ENCODE measurements at regions not wholly inside any gene's neighbourhood (a gene's known extent, or its start where the extent isn't known, plus 50 kb on each side); places are given as distances from the start of the nearest gene placed in this dataset.

DNA sequence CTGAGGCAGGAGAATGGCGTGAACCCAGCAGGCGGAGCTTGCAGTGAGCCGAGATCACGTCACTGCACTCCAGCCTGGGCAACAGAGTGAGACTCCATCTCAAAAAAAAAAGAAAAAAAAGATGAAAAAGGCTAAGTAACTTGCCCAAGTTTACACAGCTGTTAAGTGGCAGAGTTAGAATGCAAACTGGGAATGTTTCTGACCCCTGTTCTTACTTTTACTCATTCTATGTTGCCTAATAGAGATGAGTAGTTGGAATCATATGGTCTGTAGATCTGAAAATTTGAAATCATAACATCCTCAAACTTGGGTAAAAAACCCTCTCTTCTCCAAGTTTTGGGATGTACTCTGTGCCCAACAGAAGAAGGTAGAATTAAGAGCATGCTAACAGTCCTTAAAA is 235.8 kb upstream of the RFC3 start:
- TF ChIP-seq, protein P1, sequence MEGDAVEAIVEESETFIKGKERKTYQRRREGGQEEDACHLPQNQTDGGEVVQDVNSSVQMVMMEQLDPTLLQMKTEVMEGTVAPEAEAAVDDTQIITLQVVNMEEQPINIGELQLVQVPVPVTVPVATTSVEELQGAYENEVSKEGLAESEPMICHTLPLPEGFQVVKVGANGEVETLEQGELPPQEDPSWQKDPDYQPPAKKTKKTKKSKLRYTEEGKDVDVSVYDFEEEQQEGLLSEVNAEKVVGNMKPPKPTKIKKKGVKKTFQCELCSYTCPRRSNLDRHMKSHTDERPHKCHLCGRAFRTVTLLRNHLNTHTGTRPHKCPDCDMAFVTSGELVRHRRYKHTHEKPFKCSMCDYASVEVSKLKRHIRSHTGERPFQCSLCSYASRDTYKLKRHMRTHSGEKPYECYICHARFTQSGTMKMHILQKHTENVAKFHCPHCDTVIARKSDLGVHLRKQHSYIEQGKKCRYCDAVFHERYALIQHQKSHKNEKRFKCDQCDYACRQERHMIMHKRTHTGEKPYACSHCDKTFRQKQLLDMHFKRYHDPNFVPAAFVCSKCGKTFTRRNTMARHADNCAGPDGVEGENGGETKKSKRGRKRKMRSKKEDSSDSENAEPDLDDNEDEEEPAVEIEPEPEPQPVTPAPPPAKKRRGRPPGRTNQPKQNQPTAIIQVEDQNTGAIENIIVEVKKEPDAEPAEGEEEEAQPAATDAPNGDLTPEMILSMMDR (IDR thresholded peaks at IDR 0.05; ENCODE audit: insufficient read depth, low read length, poor library complexity, severe bottlenecking): no peak

DNA sequence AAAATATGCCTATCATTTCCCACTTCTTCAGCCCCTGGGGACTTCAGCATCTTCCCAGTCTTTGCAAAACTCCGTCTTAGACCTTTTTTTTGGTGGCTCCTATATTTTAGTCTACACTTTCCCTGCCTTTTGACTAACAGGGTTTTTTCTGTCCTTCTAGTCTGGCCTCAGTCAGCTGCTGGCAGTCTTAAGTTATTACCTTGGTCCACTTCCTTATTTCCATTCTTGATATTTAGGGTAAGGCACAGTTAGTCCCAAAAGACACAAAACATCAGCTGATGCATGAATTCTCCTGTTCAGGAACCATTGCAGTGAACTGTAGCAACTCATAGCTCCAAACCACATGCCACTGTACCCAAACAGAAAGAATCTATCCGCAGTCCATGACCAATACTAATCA is 234.6 kb upstream of the RFC3 start:
- TF ChIP-seq, protein P1 (IDR thresholded peaks at IDR 0.05; ENCODE audit: insufficient read depth, low read length, poor library complexity, severe bottlenecking): no peak
- no peaks in the 10 kb centered on the region for H3K27me3 ChIP-seq (replicated peaks; ENCODE audit: control insufficient read depth, insufficient read depth, low read length)
- no peaks in the 10 kb centered on the region for H3K36me3 ChIP-seq (ENCODE audit: control insufficient read depth, insufficient read depth, low read length)
- DNase-seq (ENCODE audit: extremely low read depth, insufficient read length): no peak
- no peak overlapping the region for H3K4me3 ChIP-seq (replicated peaks; ENCODE audit: low read depth, low read length)

More for the DNA sequence above, 235.8 kb upstream of the RFC3 start:
- Histone ChIP-seq H3K27me3 (replicated peaks; ENCODE audit: control insufficient read depth, insufficient read depth, low read length) (no peaks in the 10 kb centered on the region), H3K36me3 (ENCODE audit: control insufficient read depth, insufficient read depth, low read length) (no peaks in the 10 kb centered on the region), H3K4me3 (replicated peaks; ENCODE audit: low read depth, low read length) (no peak overlapping the region)
- no peak for DNase-seq (ENCODE audit: extremely low read depth, insufficient read length)

DNA sequence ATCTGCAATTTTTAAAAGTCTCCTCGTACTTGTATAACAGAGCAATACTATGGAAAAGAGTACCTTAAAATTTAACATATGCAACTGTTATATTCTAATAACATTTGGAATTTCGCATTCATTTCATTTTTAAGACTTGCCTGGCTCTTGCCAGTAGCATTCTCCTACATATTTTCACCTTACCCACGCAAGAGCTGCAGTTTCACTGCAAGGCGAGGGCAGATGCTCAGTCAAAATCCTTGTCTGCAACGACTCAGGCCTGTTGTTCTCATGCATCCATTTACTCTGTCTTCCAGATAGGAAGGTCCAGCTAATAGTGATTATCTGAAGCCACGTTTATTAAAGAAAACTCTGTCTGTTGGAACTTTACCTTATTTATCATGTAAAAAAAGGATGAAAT is 227.0 kb upstream of the RFC3 start:
- TF ChIP-seq, protein P1 (IDR thresholded peaks at IDR 0.05; ENCODE audit: insufficient read depth, low read length, poor library complexity, severe bottlenecking): no peak

DNA sequence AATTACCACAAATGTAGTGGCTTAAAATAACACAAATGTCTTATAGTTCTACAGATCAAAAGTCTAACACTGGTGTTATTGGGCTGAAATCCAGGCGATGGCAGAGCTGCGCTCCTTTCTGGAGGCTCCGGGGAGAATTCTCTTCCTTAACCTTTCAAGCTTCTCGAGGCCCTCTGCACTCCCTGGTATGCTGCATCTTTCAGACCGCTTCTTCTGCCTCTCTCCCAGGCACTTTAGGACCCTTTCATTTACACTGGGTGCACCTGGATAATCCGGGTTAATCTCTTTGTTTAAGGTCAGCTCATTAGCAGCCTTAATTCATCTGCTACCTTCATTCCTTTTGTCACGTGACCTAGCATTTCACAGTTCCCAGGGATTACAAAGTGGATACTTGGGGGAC is 211.3 kb upstream of the RFC3 start:
- no peak for DNase-seq (ENCODE audit: extremely low read depth, insufficient read length)
- Histone ChIP-seq H3K4me3 (replicated peaks; ENCODE audit: low read depth, low read length) (no peak overlapping the region), H3K27me3 (replicated peaks; ENCODE audit: control insufficient read depth, insufficient read depth, low read length) (no peaks in the 10 kb centered on the region), H3K36me3 (ENCODE audit: control insufficient read depth, insufficient read depth, low read length) (no peaks in the 10 kb centered on the region)
- TF ChIP-seq, protein P1 (IDR thresholded peaks at IDR 0.05; ENCODE audit: insufficient read depth, low read length, poor library complexity, severe bottlenecking): no peak

More for the DNA sequence above, 227.0 kb upstream of the RFC3 start:
- no peaks in the 10 kb centered on the region for H3K36me3 ChIP-seq (ENCODE audit: control insufficient read depth, insufficient read depth, low read length)
- no peak for DNase-seq (ENCODE audit: extremely low read depth, insufficient read length)
- no peaks in the 10 kb centered on the region for H3K27me3 ChIP-seq (replicated peaks; ENCODE audit: control insufficient read depth, insufficient read depth, low read length)
- no peak overlapping the region for H3K4me3 ChIP-seq (replicated peaks; ENCODE audit: low read depth, low read length)

DNA sequence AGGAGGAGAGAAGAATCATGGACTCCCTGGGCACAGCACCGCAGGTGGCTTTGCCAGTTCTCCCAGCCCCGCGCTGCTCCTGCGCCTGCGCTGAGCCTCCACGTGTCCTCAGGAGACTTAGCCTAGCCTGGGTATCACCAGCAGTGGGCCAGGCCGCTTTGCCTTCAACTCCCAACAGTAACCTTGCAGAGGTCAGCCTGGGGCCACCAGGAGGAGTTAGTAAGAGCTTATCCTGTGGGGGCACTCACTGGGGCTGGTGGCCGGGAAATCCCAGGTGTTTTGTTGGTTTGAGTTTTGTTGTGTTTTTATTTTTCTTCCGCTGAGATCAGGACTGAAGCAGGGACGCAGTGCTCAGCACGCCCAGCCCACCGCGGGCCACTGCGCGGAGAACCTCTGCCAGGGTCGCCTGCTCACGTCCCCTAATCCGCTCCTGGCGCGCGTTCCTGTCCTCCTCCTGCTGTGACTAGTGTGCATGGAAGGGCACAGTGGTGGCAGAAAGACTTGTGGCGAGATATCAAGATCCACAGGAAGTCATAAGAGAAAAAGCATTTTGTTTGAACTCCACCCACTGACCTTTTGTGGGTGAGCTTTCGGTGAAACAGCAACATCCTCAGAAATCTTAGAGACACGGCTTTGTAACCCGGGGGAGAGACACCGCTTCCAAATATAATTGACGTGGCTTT is 207.4 kb upstream of the RFC3 start:
- Histone ChIP-seq H3K4me3 (replicated peaks; ENCODE audit: low read depth, low read length) (no peak overlapping the region), H3K27me3 (replicated peaks; ENCODE audit: control insufficient read depth, insufficient read depth, low read length) (no peaks in the 10 kb centered on the region), H3K36me3 (ENCODE audit: control insufficient read depth, insufficient read depth, low read length) (no peaks in the 10 kb centered on the region)
- no peak for DNase-seq (ENCODE audit: extremely low read depth, insufficient read length)
- TF ChIP-seq, protein P1 (IDR thresholded peaks at IDR 0.05; ENCODE audit: insufficient read depth, low read length, poor library complexity, severe bottlenecking): no peak

Measured in GM06990 (cell line).